B cell (primary cell): ENCODE measurements at regions not wholly inside any gene's neighbourhood (a gene's known extent, or its start where the extent isn't known, plus 50 kb on each side); places are given as distances from the start of the nearest gene placed in this dataset.

Source experiments
- CTCF ChIP-seq: fragments of 200-600 bp; IDR thresholded peaks from one replicate; pipeline ENCODE4 v1.8.0; 2022; ENCODE audit warnings: antibody characterized with exemption, mild to moderate bottlenecking
- EZH2 ChIP-seq: IDR thresholded peaks from 2 replicates; pipeline ENCODE4 v1.6.1; 2012; ENCODE audit warnings: borderline replicate concordance, low read depth, mild to moderate bottlenecking, moderate library complexity, low read length; ENCODE audit not compliant: insufficient read depth, poor library complexity, severe bottlenecking

DNA sequence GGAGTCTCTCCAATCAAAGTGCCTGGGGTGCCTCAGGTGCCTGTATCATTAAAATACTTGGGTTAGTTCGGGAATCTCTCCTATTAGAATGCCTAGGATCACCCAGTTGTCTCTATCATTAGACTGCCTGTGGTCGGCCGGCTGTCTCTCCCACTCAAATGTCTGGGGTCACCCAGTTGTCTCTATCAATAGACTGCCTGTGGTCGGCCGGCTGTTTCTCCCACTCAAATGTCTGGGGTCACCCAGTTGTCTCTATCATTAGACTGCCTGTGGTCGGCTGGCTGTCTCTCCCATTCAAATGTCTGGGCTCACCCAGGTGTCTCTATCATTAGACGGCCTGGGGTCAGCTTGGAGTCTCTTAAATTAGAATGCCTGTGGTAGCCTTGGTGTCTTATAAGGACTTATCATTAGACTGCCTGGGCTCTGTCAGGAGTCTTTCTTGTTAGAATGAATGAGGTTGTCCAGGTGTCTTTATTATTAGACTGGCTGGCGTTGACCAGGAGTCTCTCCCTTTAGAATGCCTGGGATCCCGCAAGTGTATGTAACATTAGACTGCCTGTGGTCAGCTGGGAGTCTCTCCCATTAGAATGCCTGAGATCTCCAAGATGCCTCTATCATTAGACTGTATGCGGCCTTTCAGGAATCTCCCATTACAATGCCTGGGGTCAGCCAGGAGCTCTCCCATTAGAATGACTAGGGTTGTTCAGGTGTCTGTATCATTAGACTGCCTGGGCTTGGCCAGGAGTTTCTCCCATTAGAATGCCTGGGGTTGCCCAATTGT lies 1555.5 kb downstream of the UQCRFS1 start:
- no peak for TF ChIP-seq CTCF
- no peak for TF ChIP-seq EZH2
